ENCODE measurements at regions not wholly inside any gene's neighbourhood (a gene's known extent, or its start where the extent isn't known, plus 50 kb on each side); places are given as distances from the start of the nearest gene placed in this dataset.

GRCh38 chr4:185862340-185862739 lies 50.3 kb upstream of the SORBS2 start:
- no peak for DNase-seq

GRCh38 chr4:185863946-185864345 lies 52.0 kb upstream of the SORBS2 start:
- no peak for DNase-seq

GRCh38 chr4:185865901-185866328 lies 53.9 kb upstream of the SORBS2 start:
- no peak for DNase-seq

- no peak for DNase-seq
Measured at GRCh38 chr4:185867770-185868169, 55.8 kb upstream of the SORBS2 start.

- DNase-seq: no peak
Measured at GRCh38 chr4:185868983-185869382, 57.0 kb upstream of the SORBS2 start.

- no peak for DNase-seq
Measured at GRCh38 chr4:185869427-185869826, 57.4 kb upstream of the SORBS2 start.

- DNase-seq: no peak
Measured at GRCh38 chr4:185870366-185870765, 58.4 kb upstream of the SORBS2 start.

GRCh38 chr4:185872747-185873380 lies 60.9 kb upstream of the SORBS2 start:
- DNase-seq: no peak

GRCh38 chr4:185874516-185875230 lies 62.7 kb upstream of the SORBS2 start:
- DNase-seq: no peak

- no peak for DNase-seq
Measured at GRCh38 chr4:185875316-185875907, 63.4 kb upstream of the SORBS2 start.

GRCh38 chr4:185878633-185879032 lies 66.6 kb upstream of the SORBS2 start:
- no peak for DNase-seq

- no peak for DNase-seq
Measured at GRCh38 chr4:185879666-185880312, 67.8 kb upstream of the SORBS2 start.

- no peak for DNase-seq
Measured at GRCh38 chr4:185880571-185880970, 68.6 kb upstream of the SORBS2 start.

GRCh38 chr4:185881430-185881829 lies 69.4 kb upstream of the SORBS2 start:
- DNase-seq: no peak

GRCh38 chr4:185883591-185883990 lies 71.6 kb upstream of the SORBS2 start:
- no peak for DNase-seq

GRCh38 chr4:185885075-185885474 lies 73.1 kb upstream of the SORBS2 start:
- DNase-seq: no peak

GRCh38 chr4:185885604-185886003 lies 73.6 kb upstream of the SORBS2 start:
- no peak for DNase-seq

- DNase-seq: no peak
Measured at GRCh38 chr4:185886832-185887524, 75.0 kb upstream of the SORBS2 start.

GRCh38 chr4:185888676-185889075 lies 76.7 kb upstream of the SORBS2 start:
- DNase-seq: no peak

GRCh38 chr4:185889585-185889984 lies 77.6 kb upstream of the SORBS2 start:
- no peak for DNase-seq

GRCh38 chr4:185890196-185890595 lies 78.2 kb upstream of the SORBS2 start:
- no peak for DNase-seq

- DNase-seq: no peak
Measured at GRCh38 chr4:185892165-185892564, 80.2 kb upstream of the SORBS2 start.

- DNase-seq: no peak
Measured at GRCh38 chr4:185893500-185893899, 81.5 kb upstream of the SORBS2 start.
